ENCODE measurements at regions not wholly inside any gene's neighbourhood (a gene's known extent, or its start where the extent isn't known, plus 50 kb on each side); places are given as distances from the start of the nearest gene placed in this dataset.

DNA sequence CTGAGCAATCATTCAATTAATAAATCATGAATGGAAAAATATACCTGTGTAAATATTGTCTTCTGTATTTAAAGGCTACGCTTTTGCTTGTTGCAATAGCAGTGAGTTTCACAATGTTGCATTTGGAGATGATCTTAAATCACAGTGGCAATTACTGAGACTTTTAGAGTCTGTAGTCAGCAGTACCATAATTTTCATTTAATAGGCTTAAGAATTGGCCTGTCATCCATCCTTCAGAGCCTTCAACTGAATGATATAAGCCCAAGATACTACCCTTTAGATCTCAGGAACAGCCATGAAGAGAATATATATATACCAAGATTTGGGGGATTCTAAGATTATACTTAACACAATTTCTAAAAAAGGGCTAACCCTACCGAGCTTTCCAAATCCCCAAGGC lies 458.1 kb downstream of the GBE1 start:
- no peak for TF ChIP-seq POLR2A (IDR thresholded peaks at IDR 0.05)
- TF ChIP-seq POLR2AphosphoS5 (IDR thresholded peaks at IDR 0.05), result no peak
- TF ChIP-seq EP300 (IDR thresholded peaks at IDR 0.05), result no peak
- TF ChIP-seq, protein P1, sequence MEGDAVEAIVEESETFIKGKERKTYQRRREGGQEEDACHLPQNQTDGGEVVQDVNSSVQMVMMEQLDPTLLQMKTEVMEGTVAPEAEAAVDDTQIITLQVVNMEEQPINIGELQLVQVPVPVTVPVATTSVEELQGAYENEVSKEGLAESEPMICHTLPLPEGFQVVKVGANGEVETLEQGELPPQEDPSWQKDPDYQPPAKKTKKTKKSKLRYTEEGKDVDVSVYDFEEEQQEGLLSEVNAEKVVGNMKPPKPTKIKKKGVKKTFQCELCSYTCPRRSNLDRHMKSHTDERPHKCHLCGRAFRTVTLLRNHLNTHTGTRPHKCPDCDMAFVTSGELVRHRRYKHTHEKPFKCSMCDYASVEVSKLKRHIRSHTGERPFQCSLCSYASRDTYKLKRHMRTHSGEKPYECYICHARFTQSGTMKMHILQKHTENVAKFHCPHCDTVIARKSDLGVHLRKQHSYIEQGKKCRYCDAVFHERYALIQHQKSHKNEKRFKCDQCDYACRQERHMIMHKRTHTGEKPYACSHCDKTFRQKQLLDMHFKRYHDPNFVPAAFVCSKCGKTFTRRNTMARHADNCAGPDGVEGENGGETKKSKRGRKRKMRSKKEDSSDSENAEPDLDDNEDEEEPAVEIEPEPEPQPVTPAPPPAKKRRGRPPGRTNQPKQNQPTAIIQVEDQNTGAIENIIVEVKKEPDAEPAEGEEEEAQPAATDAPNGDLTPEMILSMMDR (IDR thresholded peaks at IDR 0.05), result no peak
- Histone ChIP-seq H3K27me3 (no peaks in the 10 kb centered on the region), H3K4me1 (no peaks in the 10 kb centered on the region), H3K4me3 (no peak overlapping the region), H3K27ac (no peak overlapping the region), H3K9me3 (no peaks in the 10 kb centered on the region), H3K36me3 (no peaks in the 10 kb centered on the region)
- DNase-seq (ENCODE audit: low spot score in 2 of 2), result no peak
- 74% methylated on average over 2 of the region's 2 CpGs for WGBS

GRCh38 chr3:81302045-81302444 lies 459.4 kb downstream of the GBE1 start:
- Histone ChIP-seq H3K4me3 (no peak overlapping the region), H3K27ac (no peak overlapping the region), H3K27me3 (no peaks in the 10 kb centered on the region), H3K36me3 (no peaks in the 10 kb centered on the region), H3K4me1 (no peaks in the 10 kb centered on the region), H3K9me3 (no peaks in the 10 kb centered on the region)
- no peak for DNase-seq (ENCODE audit: low spot score in 2 of 2)
- TF ChIP-seq, protein P1 (IDR thresholded peaks at IDR 0.05), result peak in 1 of 2 donors; percentile 52
- no peak for TF ChIP-seq POLR2AphosphoS5 (IDR thresholded peaks at IDR 0.05)
- 19% methylated on average over 1 of the region's 1 CpG for WGBS

- Histone ChIP-seq H3K4me3 (no peak overlapping the region), H3K27ac (no peak overlapping the region), H3K36me3 (no peaks in the 10 kb centered on the region), H3K27me3 (no peaks in the 10 kb centered on the region), H3K9me3 (no peaks in the 10 kb centered on the region), H3K4me1 (no peaks in the 10 kb centered on the region)
- 90% methylated on average over 1 of the region's 1 CpG for WGBS
- DNase-seq (ENCODE audit: low spot score in 2 of 2), result no peak
- TF ChIP-seq, protein P1 (IDR thresholded peaks at IDR 0.05), result no peak
- TF ChIP-seq EP300 (IDR thresholded peaks at IDR 0.05) (no peak), POLR2A (IDR thresholded peaks at IDR 0.05) (no peak), POLR2AphosphoS5 (IDR thresholded peaks at IDR 0.05) (no peak)
Observed at GRCh38 chr3:81301230-81301629, 460.2 kb downstream of the GBE1 start.

DNA sequence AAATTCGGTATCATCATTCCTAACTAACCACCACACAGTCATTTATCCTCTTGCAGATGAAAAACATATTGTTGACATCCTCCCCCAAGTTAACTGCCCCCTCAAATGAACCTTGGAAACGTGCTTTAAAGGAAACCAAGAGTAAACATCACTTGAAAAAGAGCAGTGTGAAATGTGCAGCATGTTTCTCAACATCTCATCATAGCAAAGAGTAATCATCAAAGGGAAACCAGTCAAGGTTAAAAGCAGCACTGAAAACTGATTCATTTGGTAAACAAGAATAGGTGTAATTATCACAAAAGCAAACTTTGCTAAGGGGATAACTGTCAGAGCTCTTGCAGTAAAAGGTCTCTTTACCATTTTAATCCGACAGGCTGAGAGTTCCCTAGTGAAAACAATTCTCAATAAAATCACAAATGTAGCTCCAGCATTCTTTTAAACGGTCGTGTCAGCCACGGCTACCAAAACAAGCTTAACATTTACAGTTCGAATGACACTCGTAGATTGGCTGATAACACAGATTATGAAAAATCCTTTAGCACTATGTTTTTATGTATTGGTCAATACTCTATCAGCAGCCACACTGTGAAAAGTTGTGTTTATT lies 461.0 kb downstream of the GBE1 start:
- Histone ChIP-seq H3K9me3 (no peaks in the 10 kb centered on the region), H3K4me1 (no peaks in the 10 kb centered on the region), H3K27me3 (no peaks in the 10 kb centered on the region), H3K36me3 (no peaks in the 10 kb centered on the region), H3K27ac (no peak overlapping the region), H3K4me3 (no peak overlapping the region)
- TF ChIP-seq POLR2A (IDR thresholded peaks at IDR 0.05) (no peak), POLR2AphosphoS5 (IDR thresholded peaks at IDR 0.05) (no peak), EP300 (IDR thresholded peaks at IDR 0.05) (no peak)
- TF ChIP-seq, protein P1 (IDR thresholded peaks at IDR 0.05), result no peak
- 70% methylated on average over 8 of the region's 8 CpGs for WGBS
- DNase-seq (ENCODE audit: low spot score in 2 of 2), result no peak

GRCh38 chr3:81299481-81299880 lies 462.0 kb downstream of the GBE1 start:
- TF ChIP-seq, protein P1 (IDR thresholded peaks at IDR 0.05), result no peak
- TF ChIP-seq EP300 (IDR thresholded peaks at IDR 0.05) (no peak), POLR2A (IDR thresholded peaks at IDR 0.05) (no peak), POLR2AphosphoS5 (IDR thresholded peaks at IDR 0.05) (no peak)
- Histone ChIP-seq H3K9me3 (no peaks in the 10 kb centered on the region), H3K4me1 (no peaks in the 10 kb centered on the region), H3K36me3 (no peaks in the 10 kb centered on the region), H3K27me3 (no peaks in the 10 kb centered on the region), H3K27ac (no peak overlapping the region), H3K4me3 (no peak overlapping the region)
- 78% methylated on average over 3 of the region's 3 CpGs for WGBS
- no peak for DNase-seq (ENCODE audit: low spot score in 2 of 2)

Measured in suprapubic skin (tissue), 4 donors.